SK-N-SH (cell line): ENCODE measurements at regions not wholly inside any gene's neighbourhood (a gene's known extent, or its start where the extent isn't known, plus 50 kb on each side); places are given as distances from the start of the nearest gene placed in this dataset.

Source experiments
- CTCF ChIP-seq: fragments of 200-600 bp; sonication (generic); IDR thresholded peaks from 2 replicates; pipeline ENCODE4 v1.6.1; 2017; ENCODE audit warnings: antibody characterized with exemption, mild to moderate bottlenecking, moderate library complexity
- MAX ChIP-seq: IDR thresholded peaks from 2 replicates; pipeline ENCODE4 v1.4.0; 2012; ENCODE audit warnings: low read depth
- MXI1 ChIP-seq: IDR thresholded peaks from 2 replicates; pipeline ENCODE4 v1.6.1; 2012; ENCODE audit warnings: mild to moderate bottlenecking, low read depth, low read length, improper control_type of control experiment
- NFIC ChIP-seq: IDR thresholded peaks from 2 replicates; pipeline ENCODE4 v1.4.0; 2012; ENCODE audit warnings: borderline replicate concordance
- POLR2AphosphoS5 ChIP-seq: IDR thresholded peaks from 2 replicates; pipeline ENCODE4 v1.6.1; 2012; ENCODE audit warnings: low read depth, low read length
- REST ChIP-seq: IDR thresholded peaks from 2 replicates; pipeline ENCODE4 v1.6.1; 2012; ENCODE audit warnings: mild to moderate bottlenecking, low read depth, low read length, moderate library complexity
- YY1 ChIP-seq: IDR thresholded peaks from 2 replicates; pipeline ENCODE4 v1.4.0; 2012; ENCODE audit warnings: low read depth, mild to moderate bottlenecking
- ZBTB33 ChIP-seq: IDR thresholded peaks from 2 replicates; pipeline ENCODE4 v1.4.0; 2012; ENCODE audit warnings: low read depth, borderline replicate concordance

- TF ChIP-seq CTCF (no peak), NFIC (no peak), MAX (no peak), YY1 (no peak), POLR2AphosphoS5 (no peak), ZBTB33 (no peak), REST (no peak), MXI1 (no peak)
Measured at GRCh38 chr3:25349828-25350724, 78.0 kb upstream of the RARB start.
